HUDEP-2 (cell line): ENCODE measurements at regions not wholly inside any gene's neighbourhood (a gene's known extent, or its start where the extent isn't known, plus 50 kb on each side); places are given as distances from the start of the nearest gene placed in this dataset.

ENCODE experiments used
- DNase-seq, 76 experiments: peaks; one replicate each; lab custom pipeline; 2025; ENCODE audit not compliant: unreplicated experiment in 76 of 76; lab: John Stamatoyannopoulos, UW

DNA sequence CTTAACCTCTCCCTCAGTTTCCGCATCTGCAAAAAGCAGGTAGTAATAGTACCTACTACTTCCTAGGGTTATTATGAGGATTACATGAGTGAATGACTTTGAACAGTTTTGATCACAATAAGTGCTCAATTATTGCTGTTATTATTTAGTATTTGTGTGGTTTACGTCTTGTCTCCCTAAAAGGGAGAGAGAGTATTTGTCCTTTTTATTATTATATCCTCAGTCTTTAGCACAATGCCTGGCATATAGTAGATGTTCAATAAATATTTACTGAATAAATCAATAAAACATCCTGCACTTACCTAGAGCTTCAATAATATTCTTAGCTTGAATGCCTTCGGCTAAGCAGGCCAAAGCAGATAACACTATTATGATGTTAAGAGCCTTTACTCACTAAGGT is 160.0 kb downstream of the TANC2 start:
- DNase-seq, result no peak

DNA sequence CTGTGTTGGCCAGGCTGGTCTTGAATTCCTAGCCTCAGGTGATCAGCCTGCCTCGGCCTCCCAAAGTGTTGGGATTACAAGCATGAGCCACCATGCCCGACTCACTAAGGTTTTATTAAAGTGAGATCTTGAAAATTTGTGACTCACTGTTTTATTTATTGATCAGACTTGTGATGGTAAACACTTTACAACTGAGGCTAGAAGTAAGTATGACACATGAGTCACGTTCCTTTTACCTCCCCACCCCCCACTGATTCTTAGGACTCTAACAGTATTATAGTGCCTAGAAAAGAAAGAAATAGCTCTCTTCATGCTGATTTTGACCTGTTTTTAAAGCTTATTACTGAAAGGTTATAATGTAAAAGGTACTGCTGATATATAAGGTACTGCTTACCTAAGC is 160.6 kb downstream of the TANC2 start:
- no peak for DNase-seq

DNA sequence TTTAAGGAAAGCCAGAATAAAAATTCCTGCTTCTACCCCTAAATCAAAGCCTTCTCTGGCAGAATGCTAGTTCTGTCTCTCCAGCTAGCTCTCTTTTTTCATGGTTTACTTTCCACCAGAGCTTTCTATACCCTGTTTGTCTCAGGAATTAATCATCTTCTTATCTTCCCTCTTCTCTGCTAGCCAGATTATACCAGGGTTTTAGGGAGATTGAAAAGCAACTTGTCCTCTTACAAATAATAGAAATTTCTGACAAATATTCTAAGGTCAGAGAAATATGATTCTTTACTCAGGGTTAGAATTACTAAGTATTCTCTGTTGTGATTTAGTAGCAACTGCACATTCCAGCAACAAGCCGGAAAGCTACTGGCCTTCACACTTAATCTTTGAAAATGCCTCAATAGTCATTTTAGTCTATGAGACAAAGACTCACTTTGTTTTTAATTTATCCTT is 166.4 kb downstream of the TANC2 start:
- DNase-seq, result no peak

DNA sequence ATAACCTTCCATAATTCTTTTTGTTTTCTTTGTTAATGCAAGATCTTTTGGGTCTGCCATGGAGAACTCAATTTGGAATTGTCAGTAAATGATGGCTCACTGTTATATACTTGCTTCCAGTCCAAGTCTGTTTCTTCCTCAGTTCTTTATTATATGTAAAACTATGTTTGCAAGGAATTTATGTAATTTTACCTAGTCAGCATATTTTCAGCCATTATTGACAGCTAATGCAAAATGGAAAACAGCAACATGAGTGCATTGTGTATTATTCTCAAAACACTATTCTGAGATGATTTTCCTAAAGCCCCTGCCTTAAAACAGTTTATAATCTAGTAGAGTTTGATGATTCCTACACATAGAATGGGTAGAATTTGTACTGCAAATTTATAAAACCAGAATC is 167.5 kb downstream of the TANC2 start:
- DNase-seq, result no peak

DNA sequence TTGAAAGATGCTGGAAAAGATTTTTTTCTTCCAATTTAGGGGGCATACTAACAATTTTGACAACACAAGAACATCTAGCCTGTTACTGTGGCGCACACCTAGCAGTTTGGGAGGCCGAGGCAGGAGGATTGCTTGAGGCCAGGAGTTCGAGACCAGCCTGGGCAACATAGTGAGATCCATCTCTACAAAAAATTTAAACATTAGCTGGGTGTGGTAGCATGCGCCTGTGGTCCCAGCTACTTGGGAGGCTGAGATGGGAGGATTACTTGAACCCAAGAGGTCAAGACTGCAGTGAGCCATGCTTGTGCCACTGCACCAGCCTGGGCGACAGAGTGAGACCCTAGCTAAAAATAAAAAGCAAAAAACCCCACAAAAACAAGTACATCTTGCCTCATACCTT is 168.8 kb downstream of the TANC2 start:
- DNase-seq, result no peak

DNA sequence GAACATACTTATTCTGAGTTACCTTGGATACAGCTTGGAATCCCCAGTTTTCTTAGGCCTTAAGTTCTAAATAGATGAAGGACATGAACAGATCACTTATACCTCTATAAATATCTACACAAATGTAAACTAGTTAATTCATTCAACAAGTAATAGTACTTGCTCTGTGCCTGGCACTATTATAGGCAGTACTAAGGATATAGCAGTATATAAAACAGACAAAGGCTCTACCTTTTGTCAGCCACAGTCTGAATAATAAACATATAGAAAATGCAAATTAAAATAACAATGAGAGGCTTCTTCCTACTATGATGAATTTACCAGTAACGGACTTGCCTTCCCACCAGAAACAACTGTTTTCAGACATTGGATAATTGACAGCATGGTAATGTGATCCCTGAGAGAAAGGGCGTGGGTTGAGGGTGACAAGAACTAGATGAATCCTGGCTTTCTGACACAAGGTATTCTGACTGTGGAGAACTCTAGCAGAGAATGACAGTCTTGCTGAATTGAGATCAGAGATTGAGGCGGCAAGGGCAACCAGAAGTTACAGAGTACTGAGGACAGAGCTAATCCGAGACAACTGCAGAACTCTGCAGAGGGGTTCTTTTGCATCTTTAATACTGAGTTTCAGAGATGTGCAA is 170.5 kb downstream of the TANC2 start:
- DNase-seq, result no peak

DNA sequence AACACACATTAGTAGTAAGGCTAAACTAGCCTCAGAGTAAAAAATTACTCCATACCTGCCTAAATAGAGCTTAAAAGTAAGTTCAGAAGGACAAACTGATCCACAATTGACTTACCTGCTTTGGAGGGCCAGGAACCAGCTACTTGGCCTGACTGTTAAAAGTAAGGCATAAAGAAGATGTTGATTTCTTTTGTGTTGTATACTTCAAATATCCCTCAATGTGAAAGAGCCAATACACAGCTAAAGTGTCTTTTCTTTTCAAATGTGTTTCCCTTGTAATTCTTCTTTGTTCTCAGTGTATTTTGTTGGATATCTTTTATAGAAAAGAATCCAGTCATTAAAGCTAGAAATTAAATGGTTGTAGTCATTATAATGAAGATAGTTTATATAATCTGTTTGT is 171.1 kb downstream of the TANC2 start:
- no peak for DNase-seq

DNA sequence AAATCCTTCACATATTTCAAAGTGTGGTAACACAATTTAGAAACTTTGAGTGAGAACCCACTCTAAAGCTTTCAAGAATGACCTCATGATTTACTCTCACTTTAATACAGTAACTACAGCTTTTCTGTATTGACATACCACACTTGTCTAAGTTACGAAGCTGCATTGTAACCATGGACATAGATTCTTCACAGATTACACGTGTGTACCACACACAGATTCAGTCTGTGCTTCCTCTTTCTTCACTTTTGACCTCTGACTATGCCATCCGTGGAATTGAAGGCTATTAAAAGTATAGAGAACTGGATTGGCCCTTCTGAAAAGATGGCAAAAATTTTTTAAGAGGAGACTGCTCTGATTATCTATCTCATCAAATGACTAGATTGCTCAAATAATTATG is 172.7 kb downstream of the TANC2 start:
- DNase-seq, result no peak

DNA sequence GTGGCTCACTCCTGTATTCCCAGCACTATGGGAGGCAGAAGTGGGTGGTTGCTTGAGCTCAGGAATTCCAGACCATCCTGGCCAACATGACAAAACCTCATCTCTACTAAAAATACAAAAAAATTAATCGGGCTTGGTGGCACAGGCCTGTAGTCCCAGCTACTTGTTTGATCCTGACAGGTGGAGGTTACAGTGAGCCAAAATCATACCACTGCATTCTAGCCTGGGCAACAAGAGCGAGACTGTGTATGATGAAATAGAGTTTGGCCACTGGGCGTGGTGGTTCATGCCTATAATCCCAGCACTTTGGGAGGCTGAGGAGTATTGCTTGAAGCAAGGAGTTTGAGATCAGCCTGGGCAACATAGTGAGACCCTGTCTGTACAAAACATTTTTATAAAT is 173.3 kb downstream of the TANC2 start:
- DNase-seq, result no peak

DNA sequence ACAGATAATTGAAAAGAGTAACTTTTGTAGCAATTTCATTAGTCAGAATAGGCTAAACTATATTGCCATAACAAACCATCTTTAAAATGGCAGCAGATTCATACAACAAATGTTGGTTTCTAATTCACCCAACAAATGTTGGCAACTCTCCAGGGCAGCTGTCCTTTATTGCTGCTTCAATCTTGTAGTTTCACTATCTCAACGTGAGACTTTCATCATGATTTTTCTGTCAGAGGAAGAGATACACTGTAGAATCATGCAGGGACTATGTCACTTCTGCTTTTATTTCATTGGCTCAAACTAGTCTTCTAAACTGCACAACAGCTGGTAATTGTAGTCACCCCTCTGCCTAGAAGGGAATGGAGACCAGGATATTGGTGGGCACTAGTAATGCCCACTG is 174.2 kb downstream of the TANC2 start:
- peak in 2 of 76 experiments; percentile 0 to 16 for DNase-seq

DNA sequence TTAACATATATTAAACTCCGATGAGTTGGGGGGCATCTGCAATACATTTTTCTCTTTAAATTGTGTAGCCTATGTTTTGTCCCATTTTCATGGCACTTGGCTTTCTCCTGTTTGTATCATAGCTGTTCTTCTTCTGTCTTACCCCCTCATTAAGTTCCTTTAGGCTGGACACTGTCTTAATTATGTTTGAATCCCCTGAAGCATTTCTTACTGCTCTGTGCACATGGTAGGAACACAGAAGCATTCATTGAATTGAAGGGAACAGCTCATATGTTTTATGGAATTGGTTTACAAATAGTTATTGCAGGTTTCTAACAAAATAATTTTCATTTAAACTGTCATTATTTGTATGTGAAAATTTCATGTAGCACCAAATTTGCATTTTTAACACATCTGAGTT is 176.8 kb downstream of the TANC2 start:
- no peak for DNase-seq

DNA sequence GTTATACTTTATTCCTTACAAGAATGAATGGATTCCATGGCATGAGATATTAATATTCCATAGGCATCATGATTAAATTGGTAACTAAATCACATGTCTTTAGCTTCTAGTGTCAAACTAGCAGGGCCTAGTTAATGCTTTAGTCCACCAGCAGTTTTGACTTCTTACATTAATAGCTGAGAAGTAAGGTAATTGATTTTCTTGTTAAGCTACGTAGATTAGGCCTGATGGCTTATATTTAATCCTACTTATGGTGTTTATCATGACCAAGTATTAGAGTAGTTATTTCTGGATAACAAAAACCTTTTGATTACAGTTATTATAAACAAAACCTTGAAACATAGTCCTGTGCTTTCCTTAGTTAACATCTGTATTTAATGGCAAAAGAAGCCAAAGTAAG is 184.5 kb downstream of the TANC2 start:
- DNase-seq, result no peak

DNA sequence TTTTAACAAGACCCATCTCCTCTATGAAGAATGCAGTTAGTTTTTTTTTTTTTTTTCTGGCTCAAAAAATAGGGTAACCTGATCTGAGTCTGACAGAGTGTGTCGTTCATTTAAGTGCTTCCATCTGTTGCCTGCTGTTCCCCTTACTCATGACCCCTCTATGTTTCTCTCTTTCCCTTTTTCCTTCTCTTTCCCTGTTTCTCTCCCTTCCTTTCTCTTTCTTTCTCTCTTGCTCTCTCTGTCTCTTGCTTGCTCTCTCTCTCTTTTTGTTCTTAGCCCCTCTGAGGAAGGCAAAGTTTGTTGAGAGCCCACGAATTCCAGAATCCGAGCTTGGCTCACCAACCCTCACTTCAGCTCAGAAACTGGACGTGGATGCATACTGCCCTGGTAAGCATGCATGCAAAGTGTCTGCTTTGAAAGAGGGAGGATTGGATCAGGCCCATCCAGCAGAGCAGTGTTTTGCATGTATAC is 185.0 kb downstream of the TANC2 start:
- no peak for DNase-seq

DNA sequence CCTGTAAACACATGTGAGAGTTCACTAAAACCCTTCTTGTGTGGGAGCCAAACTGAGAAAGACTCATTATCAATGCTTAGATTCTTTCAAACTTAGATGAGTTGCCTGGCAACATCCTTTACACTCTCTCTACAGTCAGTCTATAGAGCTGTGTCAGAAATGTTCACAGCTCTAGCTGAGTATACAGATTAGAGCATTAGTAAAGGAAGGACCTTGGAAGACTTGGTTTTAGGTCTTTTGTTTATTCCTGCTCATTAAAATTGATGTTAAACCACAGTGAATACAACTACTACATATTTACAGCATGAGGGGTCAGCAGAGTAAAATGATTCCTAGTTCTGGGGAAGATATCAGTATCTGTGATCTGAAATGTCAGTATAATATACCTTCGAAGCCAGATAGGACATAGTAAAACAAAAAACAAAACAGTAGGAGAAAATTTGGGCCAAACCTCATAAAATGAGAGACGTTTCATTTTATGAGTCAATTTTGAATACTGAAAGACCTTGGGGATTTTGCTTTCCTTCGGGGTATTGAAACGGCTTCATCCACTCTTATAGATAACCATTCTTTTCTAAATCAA is 186.0 kb downstream of the TANC2 start:
- no peak for DNase-seq

DNA sequence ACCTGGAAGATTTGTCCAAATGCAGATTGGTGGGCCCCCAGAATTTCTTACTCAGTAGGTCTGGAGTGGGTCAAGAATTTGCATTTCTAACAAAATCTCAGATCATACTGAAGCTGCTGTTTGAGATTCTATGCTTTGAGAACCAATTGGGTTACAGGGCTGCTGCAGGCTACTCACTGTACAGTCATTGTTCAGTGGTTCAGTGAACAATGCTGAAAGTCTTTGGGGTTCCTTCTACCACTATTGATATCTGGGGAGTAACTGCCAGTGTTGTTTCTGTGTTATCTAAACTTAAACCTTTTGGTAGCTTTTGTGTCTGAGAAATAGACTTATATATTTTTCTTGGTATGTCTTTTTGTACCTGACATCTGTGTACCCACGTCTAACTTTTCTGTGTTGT is 187.5 kb downstream of the TANC2 start:
- DNase-seq, result no peak

DNA sequence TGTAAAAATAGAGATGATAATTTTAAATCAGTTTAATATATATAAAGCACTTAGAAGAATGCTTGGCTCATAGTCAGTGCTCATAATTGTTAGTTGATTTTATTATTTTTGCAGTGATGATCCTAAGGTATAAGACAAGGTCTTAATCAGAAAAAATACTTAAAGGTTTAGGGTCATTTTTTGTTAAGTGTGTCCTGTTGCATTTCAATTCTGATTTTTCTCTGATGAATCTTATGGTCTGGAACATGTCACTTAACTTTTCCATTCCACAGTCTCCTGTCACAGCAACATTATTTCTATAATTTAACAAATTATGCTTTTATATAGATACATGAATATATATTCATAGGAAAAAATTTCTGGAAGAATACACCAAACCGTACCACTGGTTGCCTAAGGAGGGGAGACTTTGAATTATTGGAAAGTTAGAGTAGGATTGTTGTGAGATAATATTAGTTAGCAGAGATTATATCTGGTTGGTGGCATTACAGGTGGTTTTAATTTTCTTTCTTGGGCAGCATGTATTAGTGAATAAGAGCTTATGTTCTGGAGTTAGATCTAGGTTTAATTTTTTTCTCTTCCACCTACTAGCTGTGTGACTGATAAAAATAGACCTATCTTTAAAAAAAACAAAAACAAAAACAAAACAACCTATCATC is 188.7 kb downstream of the TANC2 start:
- no peak for DNase-seq

DNA sequence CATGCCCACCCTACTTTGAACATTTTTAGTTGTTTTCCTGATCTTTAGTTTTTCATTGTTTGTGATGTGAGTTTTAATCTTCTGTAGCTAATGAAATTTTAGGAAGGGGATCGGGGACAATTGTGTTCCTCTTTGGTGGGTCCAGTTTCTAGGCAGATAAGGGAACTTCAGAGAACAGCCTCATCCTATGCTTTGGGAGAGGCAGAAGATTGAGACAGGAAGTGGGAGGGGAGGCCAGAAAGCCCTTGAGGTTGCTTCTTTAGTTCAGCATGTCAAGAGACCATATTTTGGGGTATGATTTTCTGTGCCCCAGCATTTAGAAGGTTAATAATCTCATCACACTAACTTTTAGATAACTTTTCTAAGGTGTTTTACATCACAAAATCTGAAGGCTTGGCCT is 191.0 kb downstream of the TANC2 start:
- DNase-seq, result no peak

DNA sequence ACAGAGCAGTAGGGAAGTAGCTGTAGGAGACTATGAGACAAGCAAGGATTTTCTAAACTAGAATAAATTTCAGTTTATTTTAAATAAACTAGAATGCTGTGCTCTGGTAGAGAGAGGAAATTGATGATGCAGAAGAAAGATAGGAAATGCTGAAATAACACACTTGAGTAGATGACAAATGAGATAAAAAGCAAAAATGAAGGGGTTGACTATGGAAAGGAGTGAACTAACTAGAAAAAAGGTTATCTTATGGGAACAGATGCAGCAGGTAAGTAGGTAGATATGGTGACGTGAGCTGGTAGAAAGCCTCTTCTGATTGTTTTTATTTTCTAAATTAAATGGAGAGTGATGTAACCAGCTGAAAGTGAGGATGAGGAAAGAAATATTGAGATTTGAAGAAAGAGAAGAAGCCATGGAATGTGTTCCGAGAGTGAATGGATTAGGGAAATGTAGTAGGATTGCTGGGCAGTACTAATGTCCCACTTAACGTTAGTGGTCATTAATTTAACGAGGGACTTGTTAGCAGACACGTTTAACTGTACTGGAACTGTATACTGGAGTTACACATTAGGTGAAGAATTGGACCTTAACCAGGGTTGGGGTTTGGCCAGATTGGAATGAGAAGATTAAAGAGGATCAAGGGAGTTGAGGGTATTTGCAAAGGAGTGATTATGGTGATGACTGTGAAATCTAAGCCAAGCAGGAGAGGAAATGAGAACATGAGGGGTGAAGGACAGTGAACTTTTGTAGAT is 196.5 kb downstream of the TANC2 start:
- DNase-seq, result no peak

DNA sequence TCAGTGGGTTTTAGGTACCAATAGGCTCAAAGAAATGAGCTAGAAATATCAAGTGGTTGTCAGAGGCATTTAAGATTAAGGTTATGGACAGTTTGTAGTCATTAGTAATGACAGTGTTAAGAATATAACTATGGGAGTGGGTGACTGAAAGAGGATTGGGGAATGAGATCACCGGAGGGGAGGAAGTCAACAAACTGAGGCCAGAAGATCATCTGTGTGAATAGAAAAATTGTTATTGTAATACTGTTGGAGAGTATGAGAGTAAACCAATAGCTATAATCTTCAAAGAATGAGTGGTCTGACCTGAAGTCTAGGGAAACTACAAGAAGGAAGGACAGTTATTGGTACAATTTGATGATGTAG is 197.1 kb downstream of the TANC2 start:
- no peak for DNase-seq

DNA sequence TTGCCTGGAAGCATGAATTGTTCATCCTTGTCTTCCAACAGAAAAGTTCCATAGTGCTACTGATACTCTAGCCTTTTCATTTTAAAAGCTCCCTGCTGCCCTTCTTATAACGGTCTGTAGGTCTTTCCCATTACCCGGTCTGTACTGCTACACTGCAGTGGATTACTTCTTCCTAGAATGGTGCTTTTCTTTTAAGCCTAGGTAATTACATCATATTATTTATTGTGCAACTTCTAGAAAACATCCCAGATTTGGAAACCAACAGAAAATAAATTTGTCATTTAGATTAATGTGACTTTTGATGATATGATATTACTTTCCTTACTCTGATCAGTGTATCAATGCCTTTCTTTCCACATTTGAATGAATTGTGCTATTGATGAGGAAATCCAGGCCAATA is 199.4 kb downstream of the TANC2 start:
- no peak for DNase-seq

DNA sequence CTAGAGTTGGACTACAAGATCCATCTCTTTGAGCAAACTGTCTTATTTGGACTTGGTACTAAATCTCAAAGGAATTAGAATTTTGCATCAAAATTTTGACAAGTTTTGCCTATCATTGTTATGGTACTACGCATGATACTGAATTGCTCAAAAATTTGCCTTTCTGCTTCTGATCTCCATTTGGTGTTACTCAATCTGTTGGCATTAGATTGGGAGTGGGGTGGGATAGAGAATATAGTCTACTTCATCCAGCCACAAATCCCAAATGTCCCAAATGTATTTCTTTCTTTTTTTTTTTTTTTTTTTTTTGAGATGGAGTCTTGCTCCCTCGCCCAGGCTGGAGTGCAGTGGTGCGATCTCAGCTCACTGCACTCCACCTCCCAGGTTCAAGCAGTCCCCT is 204.8 kb downstream of the TANC2 start:
- DNase-seq, result no peak
